ENCODE measurements at regions not wholly inside any gene's neighbourhood (a gene's known extent, or its start where the extent isn't known, plus 50 kb on each side); places are given as distances from the start of the nearest gene placed in this dataset.

- no peak for DNase-seq (ENCODE audit: low spot score)
- intact Hi-C loops (cut with DNase I) = no loop called here
These were observed 1399.9 kb upstream of the SLC39A10 start for GRCh38 chr2:194257095-194257494.

- intact Hi-C loops (cut with DNase I) = no loop called here
- no peak for DNase-seq (ENCODE audit: low spot score)
These were observed 1403.3 kb upstream of the SLC39A10 start for GRCh38 chr2:194253528-194254259.

- no peak for DNase-seq (ENCODE audit: low spot score)
- intact Hi-C loops (cut with DNase I) = no loop called here
These were observed 1404.9 kb upstream of the SLC39A10 start for GRCh38 chr2:194252127-194252526.

- intact Hi-C loops (cut with DNase I) = no loop called here
- no peak for DNase-seq (ENCODE audit: low spot score)
These were observed 1424.4 kb upstream of the SLC39A10 start for GRCh38 chr2:194232600-194232999.

- no peak for DNase-seq (ENCODE audit: low spot score)
- intact Hi-C loops (cut with DNase I) = no loop called here
These were observed 1433.8 kb upstream of the SLC39A10 start for GRCh38 chr2:194223218-194223617.

- no peak for DNase-seq (ENCODE audit: low spot score)
- intact Hi-C loops (cut with DNase I) = no loop called here
These were observed 1442.8 kb upstream of the SLC39A10 start for GRCh38 chr2:194214192-194214591.

GRCh38 chr2:194205568-194206227 lies 1451.3 kb upstream of the SLC39A10 start:
- intact Hi-C loops (cut with DNase I) = loop anchor here in 1 of 2 donors (5.0 kb wide), 1 partner anchor 1563 kb away; no protein-coding TSS in a partner anchor
- no peak for DNase-seq (ENCODE audit: low spot score)

- DNase-seq (ENCODE audit: low spot score) = no peak
- intact Hi-C loops (cut with DNase I) = no loop called here
These were observed 1453.1 kb upstream of the SLC39A10 start for GRCh38 chr2:194203898-194204297.

GRCh38 chr2:194182888-194183287 lies 1474.1 kb upstream of the SLC39A10 start:
- no peak for DNase-seq (ENCODE audit: low spot score)
- intact Hi-C loops (cut with DNase I) = no loop called here

GRCh38 chr2:194176134-194176533 lies 1480.9 kb upstream of the SLC39A10 start:
- DNase-seq (ENCODE audit: low spot score) = peak; percentile 69
- intact Hi-C loops (cut with DNase I) = no loop called here

- intact Hi-C loops (cut with DNase I) = no loop called here
- DNase-seq (ENCODE audit: low spot score) = no peak
These were observed 1490.2 kb upstream of the SLC39A10 start for GRCh38 chr2:194166818-194167217.

- intact Hi-C loops (cut with DNase I) = loop anchor here in 1 of 2 donors (5.0 kb wide), 1 partner anchor 1358 kb away; no protein-coding TSS in a partner anchor
These were observed 1501.6 kb upstream of the SLC39A10 start for GRCh38 chr2:194155431-194155830.

GRCh38 chr2:194151231-194151630 lies 1505.8 kb upstream of the SLC39A10 start:
- no peak for DNase-seq (ENCODE audit: low spot score)
- intact Hi-C loops (cut with DNase I) = no loop called here

More at GRCh38 chr2:194155431-194155830, 1501.6 kb upstream of the SLC39A10 start:
- DNase-seq (ENCODE audit: low spot score) = no peak

GRCh38 chr2:194135463-194135862 lies 1521.6 kb upstream of the SLC39A10 start:
- DNase-seq (ENCODE audit: low spot score) = no peak
- intact Hi-C loops (cut with DNase I) = no loop called here

- intact Hi-C loops (cut with DNase I) = no loop called here
- no peak for DNase-seq (ENCODE audit: low spot score)
These were observed 1528.2 kb upstream of the SLC39A10 start for GRCh38 chr2:194128810-194129209.

GRCh38 chr2:194126418-194126817 lies 1530.6 kb upstream of the SLC39A10 start:
- intact Hi-C loops (cut with DNase I) = no loop called here
- no peak for DNase-seq (ENCODE audit: low spot score)

- DNase-seq (ENCODE audit: low spot score) = no peak
- intact Hi-C loops (cut with DNase I) = no loop called here
These were observed 1540.2 kb upstream of the SLC39A10 start for GRCh38 chr2:194116861-194117260.

- no peak for DNase-seq (ENCODE audit: low spot score)
- intact Hi-C loops (cut with DNase I) = no loop called here
These were observed 1551.7 kb upstream of the SLC39A10 start for GRCh38 chr2:194105358-194105757.

GRCh38 chr2:194104687-194105086 lies 1552.3 kb upstream of the SLC39A10 start:
- intact Hi-C loops (cut with DNase I) = no loop called here
- no peak for DNase-seq (ENCODE audit: low spot score)

- no peak for DNase-seq (ENCODE audit: low spot score)
- intact Hi-C loops (cut with DNase I) = no loop called here
These were observed 1552.9 kb upstream of the SLC39A10 start for GRCh38 chr2:194103941-194104659.
